GM23338 (cell line): ENCODE measurements at regions not wholly inside any gene's neighbourhood (a gene's known extent, or its start where the extent isn't known, plus 50 kb on each side); places are given as distances from the start of the nearest gene placed in this dataset.

Experiments
- ATAC-seq: fragments of 200-7000 bp; cut with Tn5 transposase; 3 replicates; pipeline ENCODE4 v1.9.1; 2020
- DNase-seq: peaks from one replicate; pipeline ENCODE4 v3.0.0-alpha.2; 2015; ENCODE audit warnings: low spot score
- H2AFZ ChIP-seq: fragments of 200-600 bp; sonication (generic); 2 replicates; pipeline ENCODE4 v1.8.0; 2016; ENCODE audit warnings: antibody characterized with exemption, mild to moderate bottlenecking, moderate library complexity
- H3F3A ChIP-seq: fragments of 200-600 bp; sonication (generic); replicated peaks from 2 replicates; pipeline ENCODE4 v1.8.0; 2017; ENCODE audit warnings: antibody characterized with exemption, mixed run types, low read depth
- H3K27ac ChIP-seq: fragments of 200-600 bp; sonication (generic); 2 replicates; pipeline ENCODE4 v1.6.1; 2016; ENCODE audit warnings: low read depth
- H3K27me3 ChIP-seq: fragments of 200-600 bp; sonication (generic); 2 replicates; pipeline ENCODE4 v1.8.0; 2016; ENCODE audit warnings: mild to moderate bottlenecking, mixed run types, moderate library complexity; ENCODE audit not compliant: insufficient read depth
- H3K36me3 ChIP-seq: fragments of 200-600 bp; sonication (generic); 2 replicates; pipeline ENCODE4 v1.8.0; 2016; ENCODE audit warnings: mild to moderate bottlenecking; ENCODE audit not compliant: insufficient read depth
- H3K4me1 ChIP-seq: fragments of 200-600 bp; sonication (generic); 2 replicates; pipeline ENCODE4 v1.8.0; 2016; ENCODE audit warnings: mild to moderate bottlenecking, moderate library complexity; ENCODE audit not compliant: insufficient read depth
- H3K4me2 ChIP-seq: fragments of 200-600 bp; sonication (generic); 2 replicates; pipeline ENCODE4 v1.7.1; 2017; ENCODE audit warnings: mixed run types
- H3K4me3 ChIP-seq: fragments of 200-600 bp; sonication (generic); 2 replicates; pipeline ENCODE4 v1.6.1; 2016; ENCODE audit warnings: mixed run types
- H3K79me2 ChIP-seq: fragments of 200-600 bp; sonication (generic); replicated peaks from 2 replicates; pipeline ENCODE4 v1.8.0; 2017; ENCODE audit warnings: mild to moderate bottlenecking; ENCODE audit not compliant: insufficient read depth
- H3K9me2 ChIP-seq: fragments of 200-600 bp; sonication (generic); 2 replicates; pipeline ENCODE4 v1.8.0; 2017; ENCODE audit not compliant: insufficient read depth
- H4K20me1 ChIP-seq: fragments of 200-600 bp; sonication (generic); replicated peaks from 2 replicates; pipeline ENCODE4 v1.8.0; 2017; ENCODE audit warnings: mild to moderate bottlenecking; ENCODE audit not compliant: insufficient read depth
- H3K27ac Mint-ChIP-seq: 2 replicates; pipeline ENCODE4 v1.8.0; 2020; ENCODE audit warnings: inconsistent platforms, mild to moderate bottlenecking, moderate library complexity, mixed read lengths
- H3K27me3 Mint-ChIP-seq: 3 replicates; pipeline ENCODE4 v1.8.0; 2022; ENCODE audit warnings: low read depth, mild to moderate bottlenecking, moderate library complexity, mixed read lengths, inconsistent platforms; ENCODE audit not compliant: insufficient read depth, poor library complexity
- H3K36me3 Mint-ChIP-seq: 3 replicates; pipeline ENCODE4 v1.8.0; 2021; ENCODE audit warnings: low read depth, mild to moderate bottlenecking, inconsistent platforms, moderate library complexity, mixed read lengths
- H3K4me1 Mint-ChIP-seq: 3 replicates; pipeline ENCODE4 v1.8.0; 2020; ENCODE audit warnings: mild to moderate bottlenecking, inconsistent platforms, mixed read lengths
- H3K4me3 Mint-ChIP-seq: 3 replicates; pipeline ENCODE4 v1.8.0; 2021; ENCODE audit warnings: moderate library complexity, mild to moderate bottlenecking, inconsistent platforms, mixed read lengths
- H3K9me3 Mint-ChIP-seq: 3 replicates; pipeline ENCODE4 v1.8.0; 2020; ENCODE audit warnings: moderate library complexity, mild to moderate bottlenecking, inconsistent platforms, mixed read lengths
- CREB1 ChIP-seq: fragments of 250-450 bp; sonication (Bioruptor Pico); IDR thresholded peaks from 2 replicates; pipeline ENCODE4 v1.5.0; 2020; ENCODE audit warnings: low read depth, mild to moderate bottlenecking, moderate library complexity
- EZH2 ChIP-seq: fragments of 200-600 bp; sonication (generic); IDR thresholded peaks from one replicate; pipeline ENCODE4 v1.8.0; 2017; ENCODE audit warnings: antibody characterized with exemption, mild to moderate bottlenecking, low read depth; ENCODE audit not compliant: unreplicated experiment
- EZH2phosphoT487 ChIP-seq: fragments of 200-600 bp; sonication (generic); IDR thresholded peaks from one replicate; pipeline ENCODE4 v1.8.1; 2018; ENCODE audit warnings: antibody characterized with exemption; ENCODE audit not compliant: unreplicated experiment
- STAT1 ChIP-seq: IDR thresholded peaks from one replicate; pipeline ENCODE4 v1.6.1; 2016; ENCODE audit warnings: antibody characterized with exemption; ENCODE audit not compliant: unreplicated experiment
- TF ChIP-seq, protein P1 (sequence below): fragments of 250-450 bp; sonication (Bioruptor Pico); IDR thresholded peaks from 2 replicates; pipeline ENCODE4 v1.5.0; 2020; ENCODE audit warnings: mild to moderate bottlenecking, moderate library complexity
- TF ChIP-seq, protein P2 (sequence below): IDR thresholded peaks from 2 replicates; pipeline ENCODE4 v1.6.1; 2016; ENCODE audit warnings: antibody characterized with exemption

DNA sequence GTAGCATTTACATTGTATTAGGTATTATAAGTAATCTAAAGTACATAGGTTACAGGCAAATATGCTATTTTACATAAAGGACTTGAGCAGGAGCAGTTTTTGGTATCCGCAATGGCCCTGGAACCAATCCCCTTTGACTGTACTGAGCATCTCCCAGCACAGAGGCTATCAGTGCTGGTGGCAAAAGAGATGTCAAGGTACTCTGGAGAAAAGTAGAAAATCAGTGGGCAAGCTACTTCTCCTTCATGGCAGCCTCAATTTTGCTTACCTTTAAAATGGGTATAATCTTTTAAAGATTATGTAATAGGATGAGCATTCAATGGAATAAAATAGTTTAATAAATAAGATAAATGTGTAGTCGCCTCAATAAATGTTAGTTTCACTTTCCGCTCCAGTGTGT lies 56.7 kb upstream of the LMCD1 start (continued):
- TF ChIP-seq, protein P1, sequence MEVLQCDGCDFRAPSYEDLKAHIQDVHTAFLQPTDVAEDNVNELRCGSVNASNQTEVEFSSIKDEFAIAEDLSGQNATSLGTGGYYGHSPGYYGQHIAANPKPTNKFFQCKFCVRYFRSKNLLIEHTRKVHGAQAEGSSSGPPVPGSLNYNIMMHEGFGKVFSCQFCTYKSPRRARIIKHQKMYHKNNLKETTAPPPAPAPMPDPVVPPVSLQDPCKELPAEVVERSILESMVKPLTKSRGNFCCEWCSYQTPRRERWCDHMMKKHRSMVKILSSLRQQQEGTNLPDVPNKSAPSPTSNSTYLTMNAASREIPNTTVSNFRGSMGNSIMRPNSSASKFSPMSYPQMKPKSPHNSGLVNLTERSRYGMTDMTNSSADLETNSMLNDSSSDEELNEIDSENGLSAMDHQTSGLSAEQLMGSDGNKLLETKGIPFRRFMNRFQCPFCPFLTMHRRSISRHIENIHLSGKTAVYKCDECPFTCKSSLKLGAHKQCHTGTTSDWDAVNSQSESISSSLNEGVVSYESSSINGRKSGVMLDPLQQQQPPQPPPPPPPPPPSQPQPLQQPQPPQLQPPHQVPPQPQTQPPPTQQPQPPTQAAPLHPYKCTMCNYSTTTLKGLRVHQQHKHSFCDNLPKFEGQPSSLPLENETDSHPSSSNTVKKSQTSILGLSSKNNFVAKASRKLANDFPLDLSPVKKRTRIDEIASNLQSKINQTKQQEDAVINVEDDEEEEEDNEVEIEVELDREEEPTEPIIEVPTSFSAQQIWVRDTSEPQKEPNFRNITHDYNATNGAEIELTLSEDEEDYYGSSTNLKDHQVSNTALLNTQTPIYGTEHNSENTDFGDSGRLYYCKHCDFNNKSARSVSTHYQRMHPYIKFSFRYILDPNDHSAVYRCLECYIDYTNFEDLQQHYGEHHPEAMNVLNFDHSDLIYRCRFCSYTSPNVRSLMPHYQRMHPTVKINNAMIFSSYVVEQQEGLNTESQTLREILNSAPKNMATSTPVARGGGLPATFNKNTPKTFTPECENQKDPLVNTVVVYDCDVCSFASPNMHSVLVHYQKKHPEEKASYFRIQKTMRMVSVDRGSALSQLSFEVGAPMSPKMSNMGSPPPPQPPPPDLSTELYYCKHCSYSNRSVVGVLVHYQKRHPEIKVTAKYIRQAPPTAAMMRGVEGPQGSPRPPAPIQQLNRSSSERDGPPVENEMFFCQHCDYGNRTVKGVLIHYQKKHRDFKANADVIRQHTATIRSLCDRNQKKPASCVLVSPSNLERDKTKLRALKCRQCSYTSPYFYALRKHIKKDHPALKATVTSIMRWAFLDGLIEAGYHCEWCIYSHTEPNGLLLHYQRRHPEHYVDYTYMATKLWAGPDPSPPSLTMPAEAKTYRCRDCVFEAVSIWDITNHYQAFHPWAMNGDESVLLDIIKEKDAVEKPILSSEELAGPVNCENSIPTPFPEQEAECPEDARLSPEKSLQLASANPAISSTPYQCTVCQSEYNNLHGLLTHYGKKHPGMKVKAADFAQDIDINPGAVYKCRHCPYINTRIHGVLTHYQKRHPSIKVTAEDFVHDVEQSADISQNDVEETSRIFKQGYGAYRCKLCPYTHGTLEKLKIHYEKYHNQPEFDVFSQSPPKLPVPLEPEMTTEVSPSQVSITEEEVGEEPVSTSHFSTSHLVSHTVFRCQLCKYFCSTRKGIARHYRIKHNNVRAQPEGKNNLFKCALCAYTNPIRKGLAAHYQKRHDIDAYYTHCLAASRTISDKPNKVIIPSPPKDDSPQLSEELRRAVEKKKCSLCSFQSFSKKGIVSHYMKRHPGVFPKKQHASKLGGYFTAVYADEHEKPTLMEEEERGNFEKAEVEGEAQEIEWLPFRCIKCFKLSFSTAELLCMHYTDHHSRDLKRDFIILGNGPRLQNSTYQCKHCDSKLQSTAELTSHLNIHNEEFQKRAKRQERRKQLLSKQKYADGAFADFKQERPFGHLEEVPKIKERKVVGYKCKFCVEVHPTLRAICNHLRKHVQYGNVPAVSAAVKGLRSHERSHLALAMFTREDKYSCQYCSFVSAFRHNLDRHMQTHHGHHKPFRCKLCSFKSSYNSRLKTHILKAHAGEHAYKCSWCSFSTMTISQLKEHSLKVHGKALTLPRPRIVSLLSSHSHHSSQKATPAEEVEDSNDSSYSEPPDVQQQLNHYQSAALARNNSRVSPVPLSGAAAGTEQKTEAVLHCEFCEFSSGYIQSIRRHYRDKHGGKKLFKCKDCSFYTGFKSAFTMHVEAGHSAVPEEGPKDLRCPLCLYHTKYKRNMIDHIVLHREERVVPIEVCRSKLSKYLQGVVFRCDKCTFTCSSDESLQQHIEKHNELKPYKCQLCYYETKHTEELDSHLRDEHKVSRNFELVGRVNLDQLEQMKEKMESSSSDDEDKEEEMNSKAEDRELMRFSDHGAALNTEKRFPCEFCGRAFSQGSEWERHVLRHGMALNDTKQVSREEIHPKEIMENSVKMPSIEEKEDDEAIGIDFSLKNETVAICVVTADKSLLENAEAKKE: no peak

DNA sequence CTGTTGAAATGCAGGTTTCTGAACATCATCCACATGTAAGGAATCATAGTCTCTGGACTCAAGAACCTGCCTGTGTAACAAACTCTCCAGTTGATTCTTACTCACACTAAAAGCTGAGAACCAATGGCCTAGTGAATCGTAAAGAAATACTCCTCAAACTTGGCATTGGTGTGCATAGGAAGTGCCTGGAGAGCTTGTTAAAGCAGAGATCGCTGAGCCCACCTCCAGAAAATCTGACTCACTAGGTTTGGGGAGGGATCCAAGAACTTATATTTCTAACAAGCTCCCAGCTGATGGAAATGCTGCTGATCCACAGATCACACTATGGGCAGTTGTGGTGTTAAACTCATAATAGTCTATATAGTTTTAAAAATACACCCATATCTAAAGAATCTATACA lies 55.8 kb upstream of the LMCD1 start:
- H3K4me1 Mint-ChIP-seq: no peaks in the 10 kb centered on the region
- Histone ChIP-seq H3K27ac (no peak overlapping the region), H2AFZ (no peak overlapping the region), H3K4me1 (peaks cover 16% of the 10 kb centered on the region), H3K9me2 (no peaks in the 10 kb centered on the region), H3K27me3 (no peaks in the 10 kb centered on the region), H3K36me3 (no peaks in the 10 kb centered on the region), H3K4me2 (no peak overlapping the region), H3K79me2 (no peaks in the 10 kb centered on the region), H3K4me3 (no peak overlapping the region), H3F3A (no peaks in the 10 kb centered on the region), H4K20me1 (no peaks in the 10 kb centered on the region)
- no peaks in the 10 kb centered on the region for H3K27me3 Mint-ChIP-seq
- H3K4me3 Mint-ChIP-seq: no peak overlapping the region
- H3K27ac Mint-ChIP-seq: no peak overlapping the region
- H3K36me3 Mint-ChIP-seq: peaks cover 7% of the 10 kb centered on the region; the same call in 2 of the 3 replicates
- DNase-seq (no peak), ATAC-seq (no peak)
- peaks cover 11% of the 10 kb centered on the region for H3K9me3 Mint-ChIP-seq
- no peak for TF ChIP-seq EZH2
- TF ChIP-seq, protein P2, sequence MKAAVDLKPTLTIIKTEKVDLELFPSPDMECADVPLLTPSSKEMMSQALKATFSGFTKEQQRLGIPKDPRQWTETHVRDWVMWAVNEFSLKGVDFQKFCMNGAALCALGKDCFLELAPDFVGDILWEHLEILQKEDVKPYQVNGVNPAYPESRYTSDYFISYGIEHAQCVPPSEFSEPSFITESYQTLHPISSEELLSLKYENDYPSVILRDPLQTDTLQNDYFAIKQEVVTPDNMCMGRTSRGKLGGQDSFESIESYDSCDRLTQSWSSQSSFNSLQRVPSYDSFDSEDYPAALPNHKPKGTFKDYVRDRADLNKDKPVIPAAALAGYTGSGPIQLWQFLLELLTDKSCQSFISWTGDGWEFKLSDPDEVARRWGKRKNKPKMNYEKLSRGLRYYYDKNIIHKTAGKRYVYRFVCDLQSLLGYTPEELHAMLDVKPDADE: no peak
- TF ChIP-seq CREB1 (CRISPR knock-in tag): no peak
- TF ChIP-seq, protein P1: no peak
- no peak for TF ChIP-seq STAT1
- TF ChIP-seq EZH2phosphoT487: no peak
